ENCODE measurements at regions not wholly inside any gene's neighbourhood (a gene's known extent, or its start where the extent isn't known, plus 50 kb on each side); places are given as distances from the start of the nearest gene placed in this dataset.

GRCh38 chr6:144384427-144384826 is 99.3 kb downstream of the UTRN start:
- H3K4me1 ChIP-seq (replicated peaks in 1 of 4; ENCODE audit: control insufficient read depth in 3 of 4, insufficient read depth in 4 of 4, low read length in 3 of 4) = peaks cover 0 to 4% (median 0%) of the 10 kb centered on the region in 4 experiments; a peak in 2 of 7 replicates
- H3K4ac ChIP-seq (replicated peaks; ENCODE audit: insufficient read length, low read depth, low read length) = no peak overlapping the region
- no peak overlapping the region for H3K56ac ChIP-seq (replicated peaks; ENCODE audit: insufficient read length, low read depth, low read length)
- no peak overlapping the region for H2BK12ac ChIP-seq (ENCODE audit: low read depth, low read length)
- no peak overlapping the region for H3K14ac ChIP-seq (ENCODE audit: insufficient read length)
- H2BK20ac ChIP-seq (ENCODE audit: low read length) = no peak overlapping the region
- H3K23me2 ChIP-seq (ENCODE audit: low read depth, low read length) = no peaks in the 10 kb centered on the region
- H4K5ac ChIP-seq (ENCODE audit: insufficient read length, low read depth, low read length) = no peak overlapping the region
- no peak overlapping the region for H2AK5ac ChIP-seq (ENCODE audit: low read depth, low read length)
- H3K4me2 ChIP-seq (ENCODE audit: insufficient read depth in 1 of 2, low read depth in 2 of 2, low read length in 2 of 2) = no peak overlapping the region; a peak in 1 of 4 replicates
- H2AFZ ChIP-seq (ENCODE audit: low read length) = no peak overlapping the region
- no peak for FAIRE-seq
- peaks cover 0 to 14% of the 10 kb centered on the region in 2 experiments; a peak in 3 of 4 replicates for H3K79me2 ChIP-seq (ENCODE audit: control insufficient read depth in 1 of 2, insufficient read depth in 2 of 2, low read length in 2 of 2)
- WGBS, 2 experiments (ENCODE audit: extremely low coverage in 1 of 2, insufficient coverage in 1 of 2, insufficient read length in 1 of 2, insufficient replicate concordance in 2 of 2, low coverage in 1 of 2, low lambda C conversion rate in 2 of 2, missing lambda C conversion rate in 1 of 2) = 86% methylated on average over 4 of the region's 4 CpGs; no CpG with 5 or more reads in 1 of the 2 experiments
- ChIA-PET CTCF (ENCODE audit: partially characterized antibody) (no interaction called here), POLR2A (ENCODE audit: partially characterized antibody) (no interaction called here)
- H3K9me3 ChIP-seq (ENCODE audit: insufficient read depth in 2 of 2, low read depth in 1 of 2, low read length in 1 of 2) = peaks cover 6 to 9% of the 10 kb centered on the region in 2 experiments; a peak in 3 of 4 replicates
- H3K27ac ChIP-seq (ENCODE audit: low read depth, low read length) = no peak overlapping the region
- no peak overlapping the region for H3K18ac ChIP-seq (ENCODE audit: extremely low read depth, low read length)
- H3K9ac ChIP-seq (replicated peaks in 1 of 4; ENCODE audit: extremely low read depth in 1 of 4, low read depth in 3 of 4, low read length in 3 of 4) = no peak overlapping the region
- H4K8ac ChIP-seq (ENCODE audit: extremely low read depth, insufficient read depth, low read length) = no peak overlapping the region
- no peak overlapping the region for H2BK120ac ChIP-seq (replicated peaks; ENCODE audit: low read depth, low read length)
- no peak overlapping the region for H4K91ac ChIP-seq (replicated peaks; ENCODE audit: insufficient read length, low read length)
- H3K23ac ChIP-seq (ENCODE audit: insufficient read length) = no peak overlapping the region
- H4K20me1 ChIP-seq (replicated peaks in 1 of 2; ENCODE audit: control insufficient read depth in 1 of 2, insufficient read depth in 2 of 2, low read length in 2 of 2) = no peaks in the 10 kb centered on the region
- H3K4me3 ChIP-seq (ENCODE audit: extremely low read depth in 1 of 4, insufficient read depth in 2 of 4, low read depth in 3 of 4, low read length in 4 of 4) = no peak overlapping the region
- H3K79me1 ChIP-seq (ENCODE audit: low read depth, low read length) = no peaks in the 10 kb centered on the region; the same call in 1 of the 2 replicates
- no peaks in the 10 kb centered on the region for H3K27me3 ChIP-seq (replicated peaks in 1 of 4; ENCODE audit: control insufficient read depth in 3 of 4, extremely low read depth in 1 of 4, insufficient read depth in 3 of 4, low read length in 3 of 4)
- no peak overlapping the region for H2BK15ac ChIP-seq (ENCODE audit: low read length)
- no peak overlapping the region for H2BK5ac ChIP-seq (ENCODE audit: low read depth, low read length)
- peaks cover 0 to 4% (median 0%) of the 10 kb centered on the region in 4 experiments; a peak in 1 of 8 replicates for H3K36me3 ChIP-seq (ENCODE audit: control insufficient read depth in 2 of 4, insufficient read depth in 4 of 4, low read length in 3 of 4)
- no peak for DNase-seq (ENCODE audit: low read depth in 1 of 2, low spot score in 2 of 2)
- no peak for TF ChIP-seq BRCA1 (IDR thresholded peaks at IDR 0.05; ENCODE audit: low read depth, low read length)

All from H1 (cell line).